Choroid plexus epithelial cell (primary cell): ENCODE measurements at regions not wholly inside any gene's neighbourhood (a gene's known extent, or its start where the extent isn't known, plus 50 kb on each side); places are given as distances from the start of the nearest gene placed in this dataset.

Experiments
- DNase-seq: peaks from one replicate; pipeline ENCODE4 v3.0.0-alpha.2; 2010; ENCODE audit warnings: low read depth
- H3K4me3 ChIP-seq: 2 replicates; pipeline ENCODE4 v1.5.1; 2011; ENCODE audit warnings: low read depth, mild to moderate bottlenecking, control low read depth, low read length, moderate library complexity
- CTCF ChIP-seq: conservative IDR thresholded peaks from 2 replicates; pipeline ENCODE4 v1.5.1; 2011; ENCODE audit warnings: low read depth, mild to moderate bottlenecking, control low read depth, inconsistent platforms, low read length, moderate library complexity

DNA sequence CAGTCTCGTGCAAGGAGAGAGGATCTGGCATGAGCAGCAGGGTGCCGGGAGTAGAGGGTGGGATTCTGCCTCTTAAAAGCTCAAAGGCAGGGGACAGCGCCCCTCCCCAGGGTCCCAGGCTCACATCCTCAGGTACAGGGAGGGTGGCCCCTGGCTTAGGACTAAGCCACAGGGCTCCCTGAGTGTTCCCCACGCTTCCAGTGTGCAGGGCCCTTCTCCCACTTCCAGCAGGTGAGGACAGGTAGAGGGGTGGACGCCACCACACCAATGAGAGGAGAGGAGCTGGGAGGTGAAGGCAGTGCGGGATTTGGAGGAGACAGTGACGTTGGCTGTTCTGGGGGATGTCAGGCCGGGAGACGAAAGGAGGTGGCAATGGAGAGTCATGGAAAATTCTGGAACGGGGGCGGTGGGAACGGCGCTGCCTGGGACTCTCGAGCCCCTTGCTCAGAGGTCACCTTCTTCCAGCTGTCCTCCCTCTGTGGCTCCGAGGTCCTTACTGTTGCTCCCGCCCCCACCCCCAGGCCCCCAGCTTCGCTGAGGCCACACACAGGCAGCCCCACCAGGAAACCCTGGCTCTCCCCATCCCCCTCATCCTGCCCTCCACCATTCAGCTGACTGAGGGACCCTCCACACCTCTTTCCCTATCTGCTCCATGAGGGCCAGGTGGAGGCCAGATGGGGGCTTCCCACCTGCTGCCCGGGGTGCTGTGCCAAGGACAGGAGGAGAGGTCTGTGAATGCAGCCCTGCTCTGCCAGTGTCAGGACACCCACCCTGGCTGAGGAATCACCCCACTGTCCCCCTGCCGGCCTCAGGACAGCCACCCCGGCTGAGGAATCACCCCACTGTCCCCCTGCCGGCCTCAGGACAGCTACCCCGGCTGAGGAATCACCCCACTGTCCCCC, 57.7 kb upstream of the ACSF3 start:
- H3K4me3 ChIP-seq: no peak overlapping the region
- TF ChIP-seq CTCF: no peak
- DNase-seq: no peak

- H3K4me3 ChIP-seq: no peak overlapping the region
- TF ChIP-seq CTCF: no peak
- DNase-seq: no peak
Measured at GRCh38 chr16:89036776-89037175, 56.9 kb upstream of the ACSF3 start.

DNA sequence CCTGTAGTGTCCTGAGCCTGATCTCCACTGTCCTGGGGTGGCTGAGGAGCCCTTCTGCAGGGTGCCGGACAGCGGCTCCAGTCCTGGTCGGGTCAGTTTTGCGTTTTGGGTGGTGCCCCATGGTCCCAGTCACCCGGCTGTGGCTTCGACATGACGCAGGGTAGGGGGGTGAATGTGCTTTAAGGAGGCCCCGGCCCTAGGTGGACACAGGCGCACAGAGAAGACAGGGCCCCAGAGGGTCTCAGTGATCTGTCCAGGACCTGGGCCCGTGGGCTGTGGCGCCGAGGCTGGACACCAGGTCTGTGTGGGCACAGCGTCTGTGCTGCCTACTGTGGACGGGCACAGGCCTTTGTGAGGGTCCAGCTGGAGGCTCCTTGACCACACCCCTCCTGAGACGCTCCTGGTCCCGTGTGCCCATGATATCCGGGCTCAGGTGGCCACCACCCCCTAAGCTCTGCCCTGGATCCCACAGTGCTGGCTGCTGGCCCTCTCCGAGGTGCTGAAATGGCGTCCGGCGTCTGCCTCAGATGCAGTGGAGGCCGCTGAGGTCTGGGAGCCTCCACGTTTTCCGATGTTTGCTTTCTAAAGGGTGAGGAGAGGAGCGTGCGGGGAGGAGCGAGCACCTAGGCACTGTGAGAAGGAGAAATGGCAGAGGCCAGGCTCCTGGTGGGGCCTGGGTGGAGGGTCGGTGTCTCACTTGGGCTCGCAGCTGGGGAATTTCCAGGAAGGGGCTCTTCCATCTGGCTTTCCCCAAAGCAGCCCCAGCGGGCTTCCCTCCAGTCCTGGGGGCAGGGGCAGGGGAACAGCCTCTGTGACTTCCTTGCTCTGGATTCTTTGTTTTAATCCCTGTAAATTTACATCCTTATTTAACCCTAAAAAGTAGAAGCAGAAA, 56.1 kb upstream of the ACSF3 start:
- no peak for TF ChIP-seq CTCF

DNA sequence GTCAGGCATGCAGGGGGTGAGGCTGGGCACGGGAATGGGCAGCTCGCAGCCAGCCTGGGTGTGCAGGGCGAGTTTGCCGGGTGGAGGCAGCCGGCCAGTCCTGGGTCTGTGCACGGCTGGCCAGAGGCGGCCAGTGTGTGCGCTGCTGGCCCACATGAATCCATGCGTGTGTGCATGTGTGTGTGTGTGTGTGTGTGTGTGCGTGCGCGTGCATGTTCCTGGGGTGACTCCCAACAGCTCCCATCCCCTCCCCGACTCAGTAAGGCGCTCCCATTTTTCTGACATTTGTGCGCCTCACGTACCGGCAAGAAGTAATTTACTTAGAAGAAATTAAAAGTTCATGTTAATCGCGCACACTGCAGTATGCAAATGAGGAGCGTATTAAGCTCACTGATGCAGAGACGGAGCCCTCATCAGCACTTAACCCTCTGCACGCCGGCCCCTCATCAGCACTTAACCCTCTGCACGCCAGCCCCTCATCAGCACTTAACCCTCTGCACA, 55.4 kb upstream of the ACSF3 start:
- TF ChIP-seq CTCF: no peak
- no peak overlapping the region for H3K4me3 ChIP-seq
- DNase-seq: no peak

More for the DNA sequence above, 56.1 kb upstream of the ACSF3 start:
- no peak overlapping the region for H3K4me3 ChIP-seq
- DNase-seq: peak; percentile 52

DNA sequence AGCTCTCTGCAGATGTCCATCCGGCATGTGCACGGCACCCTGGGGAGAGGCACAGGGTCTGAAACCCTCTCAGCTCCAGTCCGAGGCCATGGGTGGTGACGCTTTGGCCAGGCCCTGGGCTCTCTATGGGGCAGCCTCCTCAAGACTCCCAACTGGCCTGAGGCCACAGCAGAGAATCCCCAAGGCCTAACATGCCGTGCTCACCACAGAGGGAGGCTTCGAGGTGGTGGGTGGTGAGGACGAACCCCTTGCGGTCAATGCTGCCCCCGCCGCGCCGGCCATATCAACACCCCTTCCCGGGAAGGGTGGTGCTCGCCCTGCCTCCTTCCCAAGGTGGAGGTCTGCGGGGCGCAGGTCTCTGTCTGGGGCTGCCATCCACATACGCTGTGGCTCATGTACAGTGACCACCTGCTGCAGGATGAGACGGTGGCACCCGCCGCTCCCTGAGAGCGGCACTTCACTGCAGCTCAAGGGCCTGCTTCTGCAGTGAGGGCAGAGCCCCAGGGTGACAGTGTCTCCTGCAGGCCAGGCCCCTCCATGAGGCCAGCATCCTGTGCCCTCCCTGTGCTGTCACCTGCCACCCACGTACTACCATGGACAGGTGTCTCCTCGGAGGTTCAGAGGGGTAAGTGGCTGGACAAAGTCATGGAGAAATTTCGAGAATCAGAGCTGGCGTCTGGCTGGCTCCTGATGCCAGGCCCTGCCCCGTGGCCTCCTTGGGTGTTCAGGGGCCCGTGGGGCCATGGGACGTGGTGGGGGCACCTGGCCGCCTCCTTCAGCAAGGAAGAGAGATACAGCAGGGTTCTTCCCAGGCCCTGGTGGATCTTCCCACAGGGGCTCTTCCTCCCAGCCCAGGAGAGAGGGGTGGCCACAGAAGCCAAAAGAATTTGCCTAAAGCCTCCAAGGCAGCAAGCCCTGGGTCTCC, 54.6 kb upstream of the ACSF3 start:
- no peak for TF ChIP-seq CTCF
- no peak for DNase-seq
- H3K4me3 ChIP-seq: no peak overlapping the region

- H3K4me3 ChIP-seq: no peak overlapping the region
- no peak for DNase-seq
- no peak for TF ChIP-seq CTCF
Measured at GRCh38 chr16:89039756-89040155, 53.9 kb upstream of the ACSF3 start.
